Astrocyte (in vitro differentiated cells and primary cell): ENCODE measurements at regions not wholly inside any gene's neighbourhood (a gene's known extent, or its start where the extent isn't known, plus 50 kb on each side); places are given as distances from the start of the nearest gene placed in this dataset.

ENCODE experiments used
- EZH2 ChIP-seq: IDR thresholded peaks from 2 replicates; pipeline ENCODE4 v1.6.1; 2012; ENCODE audit warnings: mild to moderate bottlenecking, low read length, inconsistent platforms; ENCODE audit not compliant: insufficient read depth
- TF ChIP-seq, protein P1 (sequence below): IDR thresholded peaks from 2 replicates; pipeline ENCODE4 v1.5.1; 2011; ENCODE audit warnings: low read depth, mild to moderate bottlenecking, inconsistent platforms, low read length, moderate library complexity; ENCODE audit not compliant: insufficient read depth

DNA sequence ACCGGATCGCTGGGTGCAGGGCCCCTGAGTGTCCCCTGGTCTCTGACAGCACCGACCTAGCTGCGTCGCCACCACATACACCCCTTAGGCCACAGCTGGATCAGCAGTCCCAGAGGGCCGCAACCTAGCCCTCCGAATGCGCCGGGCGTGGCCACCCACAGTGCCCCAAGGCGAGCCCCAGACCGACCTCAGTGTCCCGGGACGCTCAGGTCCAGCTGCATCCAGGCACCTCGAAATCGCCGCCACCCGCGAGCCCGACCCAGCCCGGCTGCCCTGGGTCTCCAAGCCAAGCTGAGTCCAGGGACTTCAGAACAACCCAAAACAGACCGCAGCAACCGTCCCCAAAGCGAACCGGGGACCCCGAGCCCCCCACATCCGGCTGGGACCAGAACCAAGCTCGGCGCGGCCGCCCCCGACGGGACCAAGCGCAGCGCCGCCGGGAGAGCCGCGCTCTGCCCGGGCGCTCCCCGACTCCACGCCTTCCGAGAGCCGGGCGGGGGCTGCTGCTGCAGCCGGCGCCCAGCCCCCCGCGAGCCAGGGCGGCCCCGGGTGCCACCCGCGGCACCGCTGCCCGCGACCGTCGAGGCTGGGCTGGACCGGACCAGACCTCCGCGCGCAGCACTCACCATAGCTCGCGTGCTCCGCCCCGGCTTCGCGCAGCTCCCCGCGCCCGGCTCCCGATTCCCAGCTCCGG, 54.6 kb upstream of the ECE1 start:
- TF ChIP-seq, protein P1, sequence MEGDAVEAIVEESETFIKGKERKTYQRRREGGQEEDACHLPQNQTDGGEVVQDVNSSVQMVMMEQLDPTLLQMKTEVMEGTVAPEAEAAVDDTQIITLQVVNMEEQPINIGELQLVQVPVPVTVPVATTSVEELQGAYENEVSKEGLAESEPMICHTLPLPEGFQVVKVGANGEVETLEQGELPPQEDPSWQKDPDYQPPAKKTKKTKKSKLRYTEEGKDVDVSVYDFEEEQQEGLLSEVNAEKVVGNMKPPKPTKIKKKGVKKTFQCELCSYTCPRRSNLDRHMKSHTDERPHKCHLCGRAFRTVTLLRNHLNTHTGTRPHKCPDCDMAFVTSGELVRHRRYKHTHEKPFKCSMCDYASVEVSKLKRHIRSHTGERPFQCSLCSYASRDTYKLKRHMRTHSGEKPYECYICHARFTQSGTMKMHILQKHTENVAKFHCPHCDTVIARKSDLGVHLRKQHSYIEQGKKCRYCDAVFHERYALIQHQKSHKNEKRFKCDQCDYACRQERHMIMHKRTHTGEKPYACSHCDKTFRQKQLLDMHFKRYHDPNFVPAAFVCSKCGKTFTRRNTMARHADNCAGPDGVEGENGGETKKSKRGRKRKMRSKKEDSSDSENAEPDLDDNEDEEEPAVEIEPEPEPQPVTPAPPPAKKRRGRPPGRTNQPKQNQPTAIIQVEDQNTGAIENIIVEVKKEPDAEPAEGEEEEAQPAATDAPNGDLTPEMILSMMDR: no peak
- TF ChIP-seq EZH2: no peak
